HCT116 (cell line): ENCODE measurements at regions not wholly inside any gene's neighbourhood (a gene's known extent, or its start where the extent isn't known, plus 50 kb on each side); places are given as distances from the start of the nearest gene placed in this dataset.

Experiments
- ATAC-seq: fragments of 200-7000 bp; cut with Tn5 transposase; 2 replicates; pipeline ENCODE4 v1.9.1; 2020; ENCODE audit warnings: mild to moderate bottlenecking, moderate library complexity
- BruUV-seq: library from RNA; stranded (reverse); fragments of 400-500 nt; replicated peaks from 2 replicates; lab custom pipeline; 2021; lab: Mats Ljungman, UMichigan
- CTCF ChIA-PET: fragments of 300-600 bp; sonication (Branson Sonifier 250); formaldehyde crosslinking; loops from one replicate; lab custom pipeline; 2021; ENCODE audit warnings: antibody characterized with exemption; lab: Charles Lee
- POLR2A ChIA-PET: fragments of 300-600, 350-600 bp; sonication (Branson Sonifier 250); formaldehyde crosslinking; loops from one replicate; lab custom pipeline; 2021; ENCODE audit warnings: antibody characterized with exemption; lab: Charles Lee
- RAD21 ChIA-PET, 2 experiments: fragments of 300-600 bp; sonication (Branson Sonifier 250); formaldehyde crosslinking; loops; one replicate each; lab custom pipeline; 2023; ENCODE audit warnings: low total read pairs in 2 of 2; ENCODE audit not compliant: uncharacterized antibody in 2 of 2, unreplicated experiment in 2 of 2, low non-redundant PET in 1 of 2; lab: Charles Lee
- DNase-seq: peaks from one replicate; pipeline ENCODE4 v3.0.0-alpha.2; 2010; ENCODE audit warnings: low read depth, low spot score
- H2AFZ ChIP-seq: fragments of 200-600 bp; shearing (Covaris generic), sonication (generic); 2 replicates; pipeline ENCODE4 v1.6.1; 2017; ENCODE audit warnings: low read depth, mixed run types, mixed read lengths, antibody characterized with exemption, low read length; ENCODE audit not compliant: poor library complexity, severe bottlenecking
- H3K27ac ChIP-seq: 2 replicates; pipeline ENCODE4 v1.5.1; 2012; ENCODE audit warnings: low read depth, low read length
- H3K27me3 ChIP-seq: fragments of 200-600 bp; sonication (generic); 2 replicates; pipeline ENCODE4 v1.6.1; 2016; ENCODE audit warnings: mixed run types, low read length, mixed read lengths; ENCODE audit not compliant: insufficient read depth
- H3K36me3 ChIP-seq, 2 experiments: fragments of 200-500 bp in 1 of 2; fragments of 200-600 bp in 1 of 2; sonication (Bioruptor generic) in 1 of 2; sonication (generic) in 1 of 2; 2 replicates each; pipeline versions ENCODE4 v1.5.1 to v1.6.1; 2014 to 2016; ENCODE audit warnings: low read length in 2 of 2, inconsistent platforms in 1 of 2, mixed read lengths in 1 of 2, mixed run types in 1 of 2; ENCODE audit not compliant: insufficient read depth in 2 of 2, control insufficient read depth in 1 of 2
- H3K4me1 ChIP-seq, 2 experiments: fragments of 200-600 bp in 1 of 2; sonication (generic) in 1 of 2; 2 replicates each; pipeline versions ENCODE4 v1.5.1 to v1.6.1; 2012 to 2017; ENCODE audit warnings: low read length in 2 of 2, inconsistent platforms in 1 of 2, mild to moderate bottlenecking in 1 of 2, mixed read lengths in 1 of 2, mixed run types in 1 of 2, moderate library complexity in 1 of 2; ENCODE audit not compliant: insufficient read depth in 2 of 2, control insufficient read depth in 1 of 2
- H3K4me2 ChIP-seq: fragments of 200-600 bp; sonication (generic); 2 replicates; pipeline ENCODE4 v1.6.1; 2017; ENCODE audit warnings: mixed run types, low read length, mixed read lengths
- H3K4me3 ChIP-seq, 2 experiments: fragments of 200-600 bp in 1 of 2; sonication (generic) in 1 of 2; replicated peaks in 1 of 2; 2 replicates each; pipeline ENCODE4 v1.5.1; 2011 to 2016; ENCODE audit warnings: low read length in 2 of 2, control low read depth in 1 of 2, low read depth in 1 of 2, mild to moderate bottlenecking in 1 of 2, mixed read lengths in 1 of 2, mixed run types in 1 of 2
- H3K79me2 ChIP-seq: fragments of 200-600 bp; sonication (generic); 2 replicates; pipeline ENCODE4 v1.6.1; 2017; ENCODE audit warnings: mild to moderate bottlenecking, mixed run types, low read length, moderate library complexity, mixed read lengths; ENCODE audit not compliant: insufficient read depth
- H3K9ac ChIP-seq: fragments of 200-600 bp; sonication (generic); 2 replicates; pipeline ENCODE4 v1.6.1; 2016; ENCODE audit warnings: low read length, mixed read lengths
- H3K9me2 ChIP-seq: fragments of 200-600 bp; sonication (generic), shearing (Covaris generic); 2 replicates; pipeline ENCODE4 v1.6.1; 2017; ENCODE audit warnings: mixed run types, mild to moderate bottlenecking, moderate library complexity; ENCODE audit not compliant: insufficient read depth
- H3K9me3 ChIP-seq, 2 experiments: fragments of 200-500 bp in 1 of 2; fragments of 200-600 bp in 1 of 2; sonication (Bioruptor generic) in 1 of 2; sonication (generic) in 1 of 2; 2 replicates each; pipeline ENCODE4 v1.6.1; 2014 to 2017; ENCODE audit warnings: low read length in 2 of 2, mixed read lengths in 2 of 2, inconsistent platforms in 1 of 2, low read depth in 1 of 2, mild to moderate bottlenecking in 1 of 2, mixed run types in 1 of 2, moderate library complexity in 1 of 2; ENCODE audit not compliant: control insufficient read depth in 1 of 2, insufficient read depth in 1 of 2
- H4K20me1 ChIP-seq: fragments of 200-600 bp; sonication (generic), shearing (Covaris generic); 2 replicates; pipeline ENCODE4 v1.6.1; 2017; ENCODE audit warnings: mixed run types, mild to moderate bottlenecking, moderate library complexity; ENCODE audit not compliant: insufficient read depth
- CTCF ChIP-seq, 3 experiments: fragments of 200-600 bp in 1 of 3; sonication (generic) in 1 of 3; IDR thresholded peaks in 2 of 3; conservative IDR thresholded peaks in 1 of 3; 2 replicates each; pipeline ENCODE4 v1.5.1; 2012 to 2017; ENCODE audit warnings: low read depth in 2 of 3, low read length in 2 of 3, antibody characterized with exemption in 1 of 3, borderline replicate concordance in 1 of 3, control low read depth in 1 of 3, mild to moderate bottlenecking in 1 of 3, mixed read lengths in 1 of 3, mixed run types in 1 of 3, moderate library complexity in 1 of 3; ENCODE audit not compliant: insufficient read depth in 1 of 3
- EGR1 ChIP-seq: IDR thresholded peaks from 2 replicates; pipeline ENCODE4 v1.6.1; 2012; ENCODE audit warnings: low read depth
- MAX ChIP-seq: IDR thresholded peaks from 2 replicates; pipeline ENCODE4 v1.6.1; 2012
- POLR2AphosphoS5 ChIP-seq: IDR thresholded peaks from 2 replicates; pipeline ENCODE4 v1.6.1; 2011; ENCODE audit warnings: mild to moderate bottlenecking, low read depth, low read length, moderate library complexity
- RAD21 ChIP-seq: IDR thresholded peaks from 2 replicates; pipeline ENCODE4 v1.6.1; 2012; ENCODE audit warnings: low read depth, mild to moderate bottlenecking
- SRF ChIP-seq: IDR thresholded peaks from 2 replicates; pipeline ENCODE4 v1.6.1; 2012; ENCODE audit warnings: low read depth
- ZBTB33 ChIP-seq: IDR thresholded peaks from 2 replicates; pipeline ENCODE4 v1.6.1; 2011; ENCODE audit warnings: mild to moderate bottlenecking, low read length, moderate library complexity; ENCODE audit not compliant: insufficient replicate concordance; ENCODE audit errors: extremely low read depth
- intact Hi-C: fragments of 100-400 bp; cut with micrococcal nuclease; formaldehyde crosslinking; loops from 2 replicates; pipeline ENCODE4 v1.10.0; 2022

- no peak for ATAC-seq
- ChIA-PET RAD21 (no interaction called here), CTCF (no interaction called here), POLR2A (no interaction called here)
- Histone ChIP-seq H3K9ac (no peak overlapping the region), H3K4me2 (no peak overlapping the region), H3K4me1 (peaks cover 0 to 8% of the 10 kb centered on the region in 2 experiments; a peak in 1 of 4 replicates), H3K36me3 (no peaks in the 10 kb centered on the region), H2AFZ (no peak overlapping the region), H3K4me3 (no peak overlapping the region), H3K9me3 (no peaks in the 10 kb centered on the region), H4K20me1 (no peaks in the 10 kb centered on the region), H3K27ac (no peak overlapping the region), H3K27me3 (no peaks in the 10 kb centered on the region), H3K79me2 (no peaks in the 10 kb centered on the region), H3K9me2 (no peaks in the 10 kb centered on the region)
- TF ChIP-seq ZBTB33 (no peak), CTCF (IDR thresholded peaks at IDR 0.05 in 2 of 3, conservative IDR thresholded peaks at IDR 0.05 in 1 of 3; ENCODE audit: borderline replicate concordance in 1 of 3, insufficient read depth in 1 of 3, low read depth in 2 of 3, low read length in 2 of 3) (no peak), RAD21 (no peak), SRF (no peak)
- no peak for DNase-seq
- no TSS peak for BruUV-seq
- intact Hi-C loops, result no loop called here
These were observed 102.6 kb upstream of the SLC7A1 start for GRCh38 chr13:29698106-29698505.

DNA sequence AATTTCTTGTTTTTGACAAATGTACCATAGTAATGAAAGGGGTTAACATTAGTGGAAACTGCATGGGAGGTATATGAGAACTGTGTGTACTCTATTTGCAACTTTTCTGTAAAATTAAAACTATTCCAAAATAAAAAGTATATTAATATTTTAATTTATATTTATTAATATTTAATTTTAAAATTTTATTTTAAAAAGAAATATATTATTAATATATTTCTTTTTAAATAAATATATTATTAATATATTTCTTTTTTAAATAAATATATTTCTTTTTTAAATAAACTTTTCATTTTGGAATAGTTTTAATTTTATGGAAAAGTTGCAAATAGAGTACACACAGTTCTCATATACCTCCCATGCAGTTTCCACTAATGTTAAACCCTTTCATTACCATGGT is 101.1 kb upstream of the SLC7A1 start:
- no peak overlapping the region for H3K27ac ChIP-seq
- H3K4me2 ChIP-seq, result no peak overlapping the region
- no peak overlapping the region for H3K4me3 ChIP-seq
- no peaks in the 10 kb centered on the region for H3K9me2 ChIP-seq
- DNase-seq (no peak), ATAC-seq (no peak)
- no TSS peak for BruUV-seq
- TF ChIP-seq MAX (no peak), EGR1 (no peak), POLR2AphosphoS5 (no peak)
- no peaks in the 10 kb centered on the region for H3K9me3 ChIP-seq
- H3K9ac ChIP-seq, result no peak overlapping the region
- no peaks in the 10 kb centered on the region for H3K27me3 ChIP-seq
- no peaks in the 10 kb centered on the region for H3K36me3 ChIP-seq
- ChIA-PET POLR2A (no interaction called here), RAD21 (no interaction called here), CTCF (interaction anchor here (1.0 kb wide), 1 partner anchor 11 kb away, joined by 3 read pairs; no protein-coding TSS in a partner anchor)
- H3K4me1 ChIP-seq, result no peaks in the 10 kb centered on the region
- no peaks in the 10 kb centered on the region for H4K20me1 ChIP-seq
- no peaks in the 10 kb centered on the region for H3K79me2 ChIP-seq
- intact Hi-C loops, result no loop called here
- no peak overlapping the region for H2AFZ ChIP-seq
